Hepatocyte (in vitro differentiated cells): ENCODE measurements at regions not wholly inside any gene's neighbourhood (a gene's known extent, or its start where the extent isn't known, plus 50 kb on each side); places are given as distances from the start of the nearest gene placed in this dataset.
"Not testable (repeated sequence)": the region's sequence is repeated elsewhere in the genome, so short reads cannot be mapped to it uniquely, and the experiment has no call there.

ENCODE experiments used
- DNase-seq: peaks from one replicate; pipeline ENCODE4 v3.0.0-alpha.2; 2016; ENCODE audit warnings: low spot score
- H2AFZ ChIP-seq: fragments of 200-600 bp; sonication (generic); 2 replicates; pipeline ENCODE4 v1.6.0; 2016; ENCODE audit warnings: antibody characterized with exemption, mild to moderate bottlenecking
- H3K27ac ChIP-seq: fragments of 200-600 bp; sonication (generic); 2 replicates; pipeline ENCODE4 v1.5.1; 2016; ENCODE audit warnings: mild to moderate bottlenecking
- H3K27me3 ChIP-seq: fragments of 200-600 bp; sonication (generic); 2 replicates; pipeline ENCODE4 v1.6.1; 2016
- H3K36me3 ChIP-seq: fragments of 200-600 bp; sonication (generic); replicated peaks from 2 replicates; pipeline ENCODE4 v1.5.1; 2016; ENCODE audit warnings: low read depth; ENCODE audit not compliant: insufficient read depth
- H3K4me1 ChIP-seq: fragments of 200-600 bp; sonication (generic); 2 replicates; pipeline ENCODE4 v1.5.1; 2016; ENCODE audit warnings: mild to moderate bottlenecking, moderate library complexity; ENCODE audit not compliant: insufficient read depth
- H3K4me2 ChIP-seq: fragments of 200-600 bp; sonication (generic); 2 replicates; pipeline ENCODE4 v1.6.0; 2016
- H3K4me3 ChIP-seq: fragments of 200-600 bp; sonication (generic); 2 replicates; pipeline ENCODE4 v1.5.1; 2016; ENCODE audit warnings: mild to moderate bottlenecking
- H3K79me2 ChIP-seq: fragments of 200-600 bp; sonication (generic); 2 replicates; pipeline ENCODE4 v1.6.0; 2017; ENCODE audit warnings: mild to moderate bottlenecking
- H3K9me2 ChIP-seq: fragments of 200-600 bp; sonication (generic); replicated peaks from 2 replicates; pipeline ENCODE4 v1.6.0; 2017; ENCODE audit warnings: mild to moderate bottlenecking; ENCODE audit not compliant: insufficient read depth
- H3K9me3 ChIP-seq: fragments of 200-600 bp; sonication (generic); 2 replicates; pipeline ENCODE4 v1.5.1; 2016; ENCODE audit warnings: low read depth, mild to moderate bottlenecking
- H4K20me1 ChIP-seq: fragments of 200-600 bp; sonication (generic); 2 replicates; pipeline ENCODE4 v1.6.0; 2016; ENCODE audit warnings: mild to moderate bottlenecking; ENCODE audit not compliant: insufficient read depth, poor library complexity, severe bottlenecking
- WGBS: methylation state at CpG from one replicate; pipeline ENCODE4 v1.1.6; 2016; ENCODE audit warnings: low lambda C conversion rate; ENCODE audit errors: missing lambda C conversion rate; 5-methylcytosine and 5-hydroxymethylcytosine counted together

- not testable (repeated sequence) for H3K4me3 ChIP-seq, H3K27ac ChIP-seq, H4K20me1 ChIP-seq, DNase-seq, H3K27me3 ChIP-seq, H2AFZ ChIP-seq, H3K4me2 ChIP-seq, H3K9me2 ChIP-seq, H3K9me3 ChIP-seq, H3K79me2 ChIP-seq, H3K4me1 ChIP-seq, H3K36me3 ChIP-seq
- no CpG with 5 or more reads among the region's 41 CpGs for WGBS
These were observed 123.6 kb upstream of the RHOU start for GRCh38 chr1:228611707-228612106.

- H3K27ac ChIP-seq, H3K27me3 ChIP-seq, DNase-seq, H3K4me3 ChIP-seq, H4K20me1 ChIP-seq, H3K9me3 ChIP-seq, H3K4me1 ChIP-seq, H3K9me2 ChIP-seq, H3K36me3 ChIP-seq, H3K4me2 ChIP-seq, H3K79me2 ChIP-seq, H2AFZ ChIP-seq: not testable (repeated sequence)
- no CpG with 5 or more reads among the region's 52 CpGs for WGBS
These were observed 113.1 kb upstream of the RHOU start for GRCh38 chr1:228622002-228622716.

GRCh38 chr1:228626481-228626880 is 108.8 kb upstream of the RHOU start:
- not testable (repeated sequence) for H3K79me2 ChIP-seq, H3K27ac ChIP-seq, H3K4me2 ChIP-seq, H3K9me3 ChIP-seq, H3K36me3 ChIP-seq, H3K4me1 ChIP-seq, H3K27me3 ChIP-seq, DNase-seq, H3K4me3 ChIP-seq, H3K9me2 ChIP-seq, H2AFZ ChIP-seq, H4K20me1 ChIP-seq
- WGBS, result no CpG with 5 or more reads among the region's 30 CpGs

- H3K4me2 ChIP-seq, H3K27ac ChIP-seq, H3K4me1 ChIP-seq, H3K4me3 ChIP-seq, H3K79me2 ChIP-seq, H3K27me3 ChIP-seq, H3K9me3 ChIP-seq, DNase-seq, H3K36me3 ChIP-seq, H4K20me1 ChIP-seq, H2AFZ ChIP-seq, H3K9me2 ChIP-seq: not testable (repeated sequence)
- no CpG with 5 or more reads among the region's 42 CpGs for WGBS
These were observed 102.4 kb upstream of the RHOU start for GRCh38 chr1:228632858-228633257.

- 79% methylated on average over 36 of the region's 40 CpGs for WGBS
- H3K4me1 ChIP-seq, H3K9me2 ChIP-seq, H4K20me1 ChIP-seq, H2AFZ ChIP-seq, H3K4me2 ChIP-seq, H3K27ac ChIP-seq, H3K36me3 ChIP-seq, DNase-seq, H3K79me2 ChIP-seq, H3K27me3 ChIP-seq, H3K9me3 ChIP-seq, H3K4me3 ChIP-seq: not testable (repeated sequence)
These were observed 100.0 kb upstream of the RHOU start for GRCh38 chr1:228635304-228635703.

- not testable (repeated sequence) for H3K36me3 ChIP-seq, H3K9me2 ChIP-seq, H2AFZ ChIP-seq, DNase-seq, H3K79me2 ChIP-seq, H3K4me1 ChIP-seq, H3K4me2 ChIP-seq, H3K27me3 ChIP-seq, H3K27ac ChIP-seq, H3K4me3 ChIP-seq, H4K20me1 ChIP-seq, H3K9me3 ChIP-seq
- no CpG with 5 or more reads among the region's 39 CpGs for WGBS
These were observed 97.8 kb upstream of the RHOU start for GRCh38 chr1:228637529-228637928.
